ENCODE measurements at regions not wholly inside any gene's neighbourhood (a gene's known extent, or its start where the extent isn't known, plus 50 kb on each side); places are given as distances from the start of the nearest gene placed in this dataset.

GRCh38 chr13:53672005-53672404, 643.4 kb downstream of the OLFM4 start:
- no peak for DNase-seq (ENCODE audit: low read depth in 2 of 2)
- H3K4me3 ChIP-seq (replicated peaks in 1 of 2; ENCODE audit: low read depth in 2 of 2, low read length in 2 of 2) = no peak overlapping the region
- TF ChIP-seq CTCF (IDR thresholded peaks at IDR 0.05; ENCODE audit: low read depth, low read length) = no peak

- no peak overlapping the region for H3K4me3 ChIP-seq (replicated peaks in 1 of 2; ENCODE audit: low read depth in 2 of 2, low read length in 2 of 2)
- DNase-seq (ENCODE audit: low read depth in 2 of 2) = no peak
- no peak for TF ChIP-seq CTCF (IDR thresholded peaks at IDR 0.05; ENCODE audit: low read depth, low read length)
Measured at GRCh38 chr13:53683146-53683545, 654.5 kb downstream of the OLFM4 start.

GRCh38 chr13:53683608-53684007, 655.0 kb downstream of the OLFM4 start:
- no peak for TF ChIP-seq CTCF (IDR thresholded peaks at IDR 0.05; ENCODE audit: low read depth, low read length)
- DNase-seq (ENCODE audit: low read depth in 2 of 2) = no peak
- H3K4me3 ChIP-seq (replicated peaks in 1 of 2; ENCODE audit: low read depth in 2 of 2, low read length in 2 of 2) = no peak overlapping the region

GRCh38 chr13:53691417-53691816, 662.8 kb downstream of the OLFM4 start:
- TF ChIP-seq CTCF (IDR thresholded peaks at IDR 0.05; ENCODE audit: low read depth, low read length) = no peak
- no peak for DNase-seq (ENCODE audit: low read depth in 2 of 2)

GRCh38 chr13:53694814-53695532, 666.4 kb downstream of the OLFM4 start:
- no peak for DNase-seq (ENCODE audit: low read depth in 2 of 2)
- no peak for TF ChIP-seq CTCF (IDR thresholded peaks at IDR 0.05; ENCODE audit: low read depth, low read length)
- no peak overlapping the region for H3K4me3 ChIP-seq (replicated peaks in 1 of 2; ENCODE audit: low read depth in 2 of 2, low read length in 2 of 2)

More at GRCh38 chr13:53691417-53691816, 662.8 kb downstream of the OLFM4 start:
- no peak overlapping the region for H3K4me3 ChIP-seq (replicated peaks in 1 of 2; ENCODE audit: low read depth in 2 of 2, low read length in 2 of 2)

- no peak for DNase-seq (ENCODE audit: low read depth in 2 of 2)
- H3K4me3 ChIP-seq (replicated peaks in 1 of 2; ENCODE audit: low read depth in 2 of 2, low read length in 2 of 2) = no peak overlapping the region
- no peak for TF ChIP-seq CTCF (IDR thresholded peaks at IDR 0.05; ENCODE audit: low read depth, low read length)
Measured at GRCh38 chr13:53703371-53704080, 674.9 kb downstream of the OLFM4 start.
